ENCODE measurements at regions not wholly inside any gene's neighbourhood (a gene's known extent, or its start where the extent isn't known, plus 50 kb on each side); places are given as distances from the start of the nearest gene placed in this dataset.

DNA sequence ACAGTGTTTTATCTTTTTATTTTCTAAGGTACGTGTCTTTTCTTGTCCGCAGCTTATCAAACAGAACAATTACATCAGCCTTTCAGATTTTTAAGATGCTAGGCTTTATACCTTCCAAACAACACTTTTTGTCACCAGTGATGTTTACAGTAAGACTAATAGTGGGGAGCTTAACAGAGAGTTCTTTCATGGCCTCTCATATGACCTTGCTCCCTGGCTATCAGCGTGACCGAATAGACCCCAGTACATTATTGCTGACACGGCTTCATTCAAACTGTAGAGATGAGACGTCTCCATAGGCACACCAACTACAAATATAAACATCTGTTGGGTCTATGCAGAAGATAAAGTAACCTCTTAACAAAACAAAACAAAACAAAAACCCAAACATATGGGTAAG lies 477.6 kb upstream of the KCNMB2 start:
- H3K9me3 ChIP-seq (ENCODE audit: control extremely low read depth in 1 of 3, control insufficient read depth in 2 of 3, insufficient read depth in 1 of 3, low read length in 2 of 3): no peaks in the 10 kb centered on the region
- H3K4me1 ChIP-seq (ENCODE audit: control insufficient read depth in 2 of 2, insufficient read depth in 2 of 2, low read length in 2 of 2): no peaks in the 10 kb centered on the region
- H3K9ac ChIP-seq (ENCODE audit: low read length): no peak overlapping the region
- H3K4me3 ChIP-seq (ENCODE audit: control extremely low read depth in 1 of 5, extremely low read depth in 1 of 5, insufficient read depth in 1 of 5, low read depth in 2 of 5, low read length in 4 of 5): no peak overlapping the region
- no peaks in the 10 kb centered on the region for H3K27me3 ChIP-seq (replicated peaks in 1 of 4; ENCODE audit: control extremely low read depth in 1 of 4, control insufficient read depth in 3 of 4, insufficient read depth in 4 of 4, low read length in 3 of 4)
- ATAC-seq (ENCODE audit: low read depth) (no peak), DNase-seq (no peak)
- no peak overlapping the region for H3K27ac ChIP-seq (ENCODE audit: low read length in 2 of 2)
- Mint-ChIP-seq H3K27me3 (peaks cover 3% of the 10 kb centered on the region), H3K4me3 (no peak overlapping the region), H3K27ac (no peak overlapping the region), H3K4me1 (no peaks in the 10 kb centered on the region), H3K9me3 (ENCODE audit: insufficient read depth) (no peaks in the 10 kb centered on the region)
- intact Hi-C loops (cut with micrococcal nuclease): no loop called here
- no peak overlapping the region for H3K4me2 ChIP-seq (replicated peaks; ENCODE audit: low read depth, low read length, poor library complexity, severe bottlenecking)
- no peaks in the 10 kb centered on the region for H4K20me1 ChIP-seq (ENCODE audit: control insufficient read depth, insufficient read depth, low read length, poor library complexity, severe bottlenecking)
- WGBS (ENCODE audit: insufficient coverage): no CpG with 5 or more reads among the region's 6 CpGs
- no peak overlapping the region for H2AFZ ChIP-seq (ENCODE audit: insufficient read depth, low read depth, low read length, poor library complexity, severe bottlenecking)
- CTCF ChIA-PET: no interaction called here
- H3K79me2 ChIP-seq (ENCODE audit: control insufficient read depth, insufficient read depth, low read length): no peaks in the 10 kb centered on the region
- TF ChIP-seq EZH2 (IDR thresholded peaks at IDR 0.05; ENCODE audit: borderline replicate concordance, insufficient read depth, low read depth, low read length, poor library complexity, severe bottlenecking) (no peak), CTCF (IDR thresholded peaks at IDR 0.05) (no peak)
- H3K36me3 ChIP-seq (replicated peaks in 1 of 2; ENCODE audit: control extremely low read depth in 1 of 2, control insufficient read depth in 1 of 2, extremely low read depth in 1 of 2, insufficient read depth in 2 of 2, low read length in 1 of 2): no peaks in the 10 kb centered on the region
- POLR2A ChIA-PET: no interaction called here

DNA sequence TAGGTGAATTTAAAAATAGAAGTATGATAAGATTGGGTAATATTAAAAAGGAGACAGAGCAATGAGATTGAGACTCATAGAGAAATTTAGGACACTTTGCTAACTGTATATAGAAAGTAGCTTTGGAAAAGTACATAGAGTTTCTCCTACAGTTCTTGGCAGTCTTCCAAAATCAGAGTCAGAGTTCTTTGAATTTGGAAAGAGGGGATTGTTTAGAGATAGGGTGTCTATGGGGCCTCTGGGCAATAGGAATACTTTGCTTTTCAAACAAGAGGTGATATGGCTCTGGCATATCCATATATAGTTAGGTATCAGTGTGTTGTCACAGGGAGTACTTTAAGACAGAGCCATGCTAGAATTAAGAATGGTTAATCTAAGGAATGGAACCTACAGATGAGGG lies 477.1 kb upstream of the KCNMB2 start:
- DNase-seq (no peak), ATAC-seq (ENCODE audit: low read depth) (no peak)
- Mint-ChIP-seq H3K27ac (no peak overlapping the region), H3K4me3 (no peak overlapping the region), H3K27me3 (peaks cover 3% of the 10 kb centered on the region), H3K4me1 (no peaks in the 10 kb centered on the region), H3K9me3 (ENCODE audit: insufficient read depth) (no peaks in the 10 kb centered on the region)
- H3K9me3 ChIP-seq (ENCODE audit: control extremely low read depth in 1 of 3, control insufficient read depth in 2 of 3, insufficient read depth in 1 of 3, low read length in 2 of 3): no peaks in the 10 kb centered on the region
- no peak overlapping the region for H3K4me3 ChIP-seq (ENCODE audit: control extremely low read depth in 1 of 5, extremely low read depth in 1 of 5, insufficient read depth in 1 of 5, low read depth in 2 of 5, low read length in 4 of 5)
- H3K4me1 ChIP-seq (ENCODE audit: control insufficient read depth in 2 of 2, insufficient read depth in 2 of 2, low read length in 2 of 2): no peaks in the 10 kb centered on the region
- no peaks in the 10 kb centered on the region for H3K79me2 ChIP-seq (ENCODE audit: control insufficient read depth, insufficient read depth, low read length)
- no peak overlapping the region for H3K4me2 ChIP-seq (replicated peaks; ENCODE audit: low read depth, low read length, poor library complexity, severe bottlenecking)
- no peaks in the 10 kb centered on the region for H4K20me1 ChIP-seq (ENCODE audit: control insufficient read depth, insufficient read depth, low read length, poor library complexity, severe bottlenecking)
- H3K9ac ChIP-seq (ENCODE audit: low read length): no peak overlapping the region
- ChIA-PET CTCF (no interaction called here), POLR2A (no interaction called here)
- H2AFZ ChIP-seq (ENCODE audit: insufficient read depth, low read depth, low read length, poor library complexity, severe bottlenecking): no peak overlapping the region
- H3K27ac ChIP-seq (ENCODE audit: low read length in 2 of 2): no peak overlapping the region
- H3K36me3 ChIP-seq (replicated peaks in 1 of 2; ENCODE audit: control extremely low read depth in 1 of 2, control insufficient read depth in 1 of 2, extremely low read depth in 1 of 2, insufficient read depth in 2 of 2, low read length in 1 of 2): no peaks in the 10 kb centered on the region
- intact Hi-C loops (cut with micrococcal nuclease): no loop called here
- no peak for TF ChIP-seq EZH2 (IDR thresholded peaks at IDR 0.05; ENCODE audit: borderline replicate concordance, insufficient read depth, low read depth, low read length, poor library complexity, severe bottlenecking)
- TF ChIP-seq CTCF (IDR thresholded peaks at IDR 0.05): no peak
- no peaks in the 10 kb centered on the region for H3K27me3 ChIP-seq (replicated peaks in 1 of 4; ENCODE audit: control extremely low read depth in 1 of 4, control insufficient read depth in 3 of 4, insufficient read depth in 4 of 4, low read length in 3 of 4)
